HG02642 (cell line): ENCODE measurements at regions not wholly inside any gene's neighbourhood (a gene's known extent, or its start where the extent isn't known, plus 50 kb on each side); places are given as distances from the start of the nearest gene placed in this dataset.

Experiments used
- ATAC-seq: cut with Tn5 transposase; IDR thresholded peaks from one replicate; pipeline ENCODE4 v1.9.1; 2021; ENCODE audit warnings: mild to moderate bottlenecking; ENCODE audit not compliant: unreplicated experiment, poor library complexity

- ATAC-seq: no peak
Observed at GRCh38 chr4:20496068-20496467, 204.2 kb upstream of the PACRGL start.

DNA sequence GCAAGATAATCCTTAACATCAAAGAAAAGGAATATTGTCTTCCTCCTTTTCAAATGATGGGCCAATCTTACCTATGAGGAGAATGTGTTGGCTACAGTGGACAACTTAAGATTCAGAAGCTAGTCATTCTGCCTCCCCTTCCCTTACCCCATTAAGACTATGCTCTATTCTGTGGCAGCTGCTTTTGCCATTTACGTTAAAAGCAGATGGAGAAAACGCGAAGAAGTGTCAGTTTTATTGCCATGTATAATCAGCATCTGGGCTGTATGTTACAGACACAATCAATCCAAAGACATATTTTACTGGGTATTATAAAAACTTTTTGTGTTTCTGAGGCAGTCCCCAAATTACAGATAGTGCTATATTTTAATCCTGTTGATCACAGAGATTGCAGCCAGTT, 196.1 kb upstream of the PACRGL start:
- no peak for ATAC-seq

DNA sequence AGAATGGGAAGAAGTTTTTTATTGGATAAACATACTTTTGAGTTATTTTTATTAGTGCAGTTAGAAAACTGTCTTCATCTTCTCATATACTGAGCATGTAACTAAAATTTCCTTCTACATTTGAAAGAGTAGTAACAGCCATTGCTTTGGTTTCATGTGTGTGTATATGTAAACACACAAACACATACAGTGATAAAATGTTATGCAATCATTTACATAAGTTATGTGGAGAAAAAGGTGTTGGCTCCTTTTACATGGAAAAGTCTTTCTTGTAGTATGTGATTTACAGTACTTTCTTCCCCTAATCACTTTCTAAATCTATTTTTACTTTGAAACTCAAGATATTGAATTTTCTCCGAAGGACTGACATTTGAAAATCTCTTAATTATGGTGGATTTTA, 194.3 kb upstream of the PACRGL start:
- ATAC-seq: no peak

DNA sequence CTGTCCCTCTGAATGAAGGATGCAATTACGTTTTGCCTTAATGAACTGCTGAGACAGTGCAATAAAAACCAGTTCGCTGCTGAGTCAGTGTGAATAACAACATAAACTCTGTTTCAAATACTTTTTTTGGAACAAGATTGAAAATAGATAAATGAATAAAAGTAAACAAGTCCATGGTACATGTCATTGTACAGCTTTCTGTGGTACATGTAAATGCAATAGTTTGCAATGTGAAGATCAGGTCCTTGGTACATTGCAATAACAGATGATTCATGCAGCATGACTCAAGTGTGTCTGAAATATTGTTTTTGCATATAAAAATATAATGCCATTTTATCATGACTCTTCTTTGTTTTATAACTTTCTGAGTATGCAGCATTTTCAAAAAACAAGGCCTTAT, 193.4 kb upstream of the PACRGL start:
- no peak for ATAC-seq

DNA sequence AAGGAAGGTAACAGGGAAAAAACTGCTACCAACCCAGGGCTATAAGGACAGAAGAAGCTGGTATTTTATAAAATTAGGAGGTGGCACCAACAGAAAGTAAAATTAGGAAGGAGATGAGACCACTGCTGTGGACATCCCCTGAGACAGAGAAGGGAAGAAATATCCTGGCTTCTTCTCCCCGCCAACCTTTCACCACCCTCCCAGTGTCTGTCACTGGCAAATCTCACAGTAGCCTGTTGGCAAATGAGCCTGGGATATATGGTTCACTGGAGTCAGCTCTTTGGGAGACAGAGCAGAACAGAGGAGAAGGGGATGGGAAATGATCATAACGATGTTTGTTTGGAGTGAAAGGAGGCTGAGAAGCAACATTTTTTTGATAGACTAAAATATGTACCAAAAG, 190.9 kb upstream of the PACRGL start:
- no peak for ATAC-seq

GRCh38 chr4:20512033-20512792, 188.0 kb upstream of the PACRGL start:
- ATAC-seq: no peak

DNA sequence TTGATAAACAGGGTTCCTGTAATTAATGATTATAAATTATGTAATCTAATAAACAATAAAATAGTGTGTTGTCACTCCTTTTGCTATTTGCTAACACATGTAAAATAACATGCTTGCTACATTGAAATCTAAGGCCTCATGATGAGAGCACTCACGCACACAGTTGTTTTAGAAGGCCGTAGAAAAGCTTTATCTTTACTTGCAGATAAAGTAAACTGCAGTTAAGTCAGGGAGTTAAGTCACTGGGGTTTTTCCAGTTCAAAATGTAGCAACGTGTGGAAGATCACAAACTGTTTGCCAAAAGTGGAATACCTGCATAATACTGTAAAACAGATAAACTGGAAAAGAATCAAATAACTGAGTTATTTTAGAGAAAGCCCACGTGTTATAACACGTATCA, 187.3 kb upstream of the PACRGL start:
- ATAC-seq: no peak

GRCh38 chr4:20520901-20521300, 179.4 kb upstream of the PACRGL start:
- ATAC-seq: no peak

GRCh38 chr4:20528508-20528907, 171.8 kb upstream of the PACRGL start:
- no peak for ATAC-seq

- no peak for ATAC-seq
Observed at GRCh38 chr4:20529691-20530090, 170.6 kb upstream of the PACRGL start.

GRCh38 chr4:20532116-20532790, 168.0 kb upstream of the PACRGL start:
- no peak for ATAC-seq

DNA sequence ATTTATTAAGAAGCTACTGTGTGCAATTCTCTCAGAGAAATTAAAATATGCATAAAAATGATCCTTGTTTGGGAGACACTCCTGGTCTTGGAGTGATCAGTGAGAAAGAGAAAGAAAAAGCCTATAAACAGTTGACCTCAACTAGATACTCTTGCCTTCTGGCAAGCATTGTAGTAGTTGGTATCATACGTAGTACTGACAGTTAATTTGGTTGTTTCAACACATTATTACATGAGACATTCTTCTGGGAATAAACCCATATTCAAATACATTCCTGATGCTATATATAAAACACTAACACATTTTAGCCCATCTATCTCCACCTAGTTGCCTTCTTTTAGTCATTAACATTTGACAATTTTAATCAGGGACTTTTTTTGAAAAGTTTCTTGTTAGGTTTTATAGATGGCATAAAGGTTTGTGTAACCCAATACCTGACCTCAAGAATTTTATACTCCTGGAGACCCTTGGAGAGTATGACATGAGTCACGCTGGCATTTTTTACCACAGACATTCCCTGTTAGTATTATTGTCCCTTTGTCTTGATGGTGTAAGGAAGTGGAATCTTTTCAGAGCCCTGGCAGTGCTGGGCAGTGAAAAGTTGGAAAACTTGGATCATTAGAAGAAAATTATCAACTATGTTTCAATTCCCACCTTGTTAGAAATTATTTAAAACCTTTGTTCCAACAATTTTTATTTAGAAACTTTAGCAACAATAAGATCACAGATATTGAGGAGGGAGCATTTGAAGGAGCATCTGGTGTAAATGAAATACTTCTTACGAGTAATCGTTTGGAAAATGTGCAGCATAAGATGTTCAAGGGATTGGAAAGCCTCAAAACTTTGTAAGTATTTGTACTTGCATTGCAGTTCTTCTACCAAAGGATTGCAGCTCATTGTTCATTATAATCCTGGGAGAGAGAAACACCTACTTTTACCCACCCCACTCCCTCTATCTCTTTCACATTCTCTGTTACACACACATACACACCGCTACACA, 167.1 kb upstream of the PACRGL start:
- ATAC-seq: no peak

GRCh38 chr4:20538905-20539304, 161.4 kb upstream of the PACRGL start:
- no peak for ATAC-seq

GRCh38 chr4:20543131-20543530, 157.1 kb upstream of the PACRGL start:
- no peak for ATAC-seq

- no peak for ATAC-seq
Observed at GRCh38 chr4:20544645-20545044, 155.6 kb upstream of the PACRGL start.

DNA sequence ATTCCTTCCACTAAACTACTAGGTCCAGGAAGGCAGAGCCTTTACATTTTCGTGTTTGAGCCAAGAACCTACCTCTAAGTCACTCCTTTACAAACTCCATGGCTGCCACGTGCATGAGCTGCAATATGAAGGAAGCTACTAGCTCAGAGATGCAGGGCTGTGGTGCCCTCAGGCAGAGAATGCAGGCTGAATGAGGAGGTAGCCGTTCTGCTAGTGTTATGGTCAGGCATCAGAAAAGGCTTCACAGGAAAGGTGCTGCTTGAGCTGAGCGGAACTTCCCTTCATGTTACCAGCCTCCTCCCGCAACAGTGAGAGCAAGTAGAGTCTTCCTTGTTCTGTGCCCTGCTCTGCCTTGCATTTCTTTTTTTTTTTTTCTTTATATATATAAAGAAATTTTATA, 148.3 kb upstream of the PACRGL start:
- no peak for ATAC-seq

GRCh38 chr4:20554134-20554533, 146.1 kb upstream of the PACRGL start:
- no peak for ATAC-seq

DNA sequence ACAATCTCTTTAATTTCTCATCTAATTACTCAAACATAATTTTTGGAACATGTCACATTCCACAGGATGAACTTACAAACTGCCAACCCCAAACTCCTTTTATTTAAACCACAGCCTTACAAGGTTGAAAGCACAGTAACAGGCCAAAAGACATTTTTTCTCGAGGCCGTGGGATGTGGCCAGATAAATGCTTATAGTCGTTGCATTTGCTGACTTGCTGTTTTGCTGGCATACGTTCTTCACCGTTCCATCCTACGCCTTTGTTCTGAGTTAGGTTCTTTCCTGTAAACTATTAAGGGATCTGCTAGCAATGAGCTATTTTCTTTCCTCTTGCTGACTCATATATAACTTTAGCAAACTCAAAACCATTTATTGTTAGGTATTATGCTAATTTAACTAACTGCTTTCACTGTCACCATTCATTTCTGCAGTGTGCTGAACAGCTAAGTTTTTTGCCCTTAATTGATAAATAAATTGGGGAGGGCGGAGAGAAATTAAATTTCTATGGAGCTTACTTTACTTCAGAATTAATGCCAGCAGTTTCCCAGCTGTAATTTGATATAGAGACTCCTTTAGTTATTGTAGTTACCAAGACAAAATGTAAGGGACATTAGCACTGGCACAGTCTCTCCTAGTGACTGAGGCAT, 135.1 kb upstream of the PACRGL start:
- no peak for ATAC-seq

DNA sequence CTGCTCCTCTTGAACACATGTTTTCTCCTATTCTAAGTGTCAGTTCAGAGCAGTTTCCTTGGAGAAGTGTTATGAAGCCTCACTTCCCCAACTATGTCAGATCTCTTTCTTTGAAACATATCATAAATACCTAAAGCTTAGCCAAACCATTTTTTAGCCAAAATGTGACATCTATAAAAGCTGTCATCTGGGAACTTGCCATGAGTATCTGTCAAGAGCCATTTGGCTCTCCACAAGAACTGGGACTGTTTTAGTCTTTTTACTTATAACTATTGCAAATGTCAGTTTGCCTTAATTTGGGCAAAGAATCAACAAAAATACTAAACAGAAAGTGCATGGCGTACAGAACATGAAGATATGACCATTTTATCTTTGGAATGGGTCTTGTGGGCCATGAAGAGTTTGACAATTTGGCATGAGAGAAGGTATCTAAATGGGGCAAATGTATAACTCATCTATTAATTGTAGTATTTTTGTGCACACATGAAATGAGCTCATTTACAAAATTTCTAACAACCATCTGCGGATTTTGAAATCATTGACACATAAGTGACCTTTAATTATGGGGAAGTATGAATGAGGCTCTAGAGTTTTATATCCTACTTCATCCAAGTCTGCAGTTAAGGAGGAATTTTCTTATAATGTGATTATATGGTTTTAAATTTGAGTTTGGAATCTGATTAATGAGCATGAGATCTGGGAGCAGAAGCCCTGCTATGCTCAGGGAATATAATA, 129.1 kb upstream of the PACRGL start:
- no peak for ATAC-seq

DNA sequence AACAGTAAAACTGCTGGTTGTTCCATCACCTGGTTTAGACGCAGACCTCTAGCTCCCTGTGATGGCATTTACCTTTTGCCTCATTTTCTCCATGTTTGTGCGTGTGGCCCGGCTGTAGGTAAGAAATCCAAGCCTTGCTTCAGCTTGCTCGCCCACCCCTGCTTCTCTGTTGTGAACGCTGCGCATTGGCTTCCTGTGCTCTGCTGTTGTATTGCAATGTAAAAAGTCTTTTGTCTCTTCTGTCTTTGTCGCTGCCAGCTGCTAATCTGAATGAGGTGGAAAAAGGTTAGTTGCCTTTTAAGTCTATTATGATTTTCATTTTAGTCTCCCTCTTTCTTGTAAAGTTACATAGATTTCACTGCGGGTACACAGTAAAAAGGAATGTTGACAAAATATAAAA, 127.3 kb upstream of the PACRGL start:
- ATAC-seq: no peak
